HEK293 (cell line): ENCODE measurements at regions not wholly inside any gene's neighbourhood (a gene's known extent, or its start where the extent isn't known, plus 50 kb on each side); places are given as distances from the start of the nearest gene placed in this dataset.

Experiments
- CTCF ChIA-PET: fragments of 350-600 bp; formaldehyde crosslinking; extraction: SDS; loops from one replicate; lab custom pipeline; 2021; ENCODE audit warnings: antibody characterized with exemption; lab: Yijun Ruan, JAX
- POLR2A ChIA-PET: fragments of 300-600 bp; formaldehyde crosslinking; extraction: SDS; loops from one replicate; lab custom pipeline; 2020; ENCODE audit warnings: antibody characterized with exemption, inconsistent platforms; lab: Yijun Ruan, JAX
- H3K27ac ChIP-seq: fragments of 200-500 bp; sonication (Bioruptor generic); 2 replicates; pipeline ENCODE4 v1.5.1; 2014; ENCODE audit warnings: low read depth, low read length, control low read depth, inconsistent platforms; ENCODE audit errors: extremely low read depth
- H3K36me3 ChIP-seq, 2 experiments: fragments of 200-500 bp in 1 of 2; sonication (Bioruptor generic) in 1 of 2; 1 replicate in 1 of 2; 2 replicates in 1 of 2; pipeline ENCODE4 v1.5.1; 2014 to 2017; ENCODE audit warnings: inconsistent platforms in 2 of 2, low read length in 2 of 2; ENCODE audit not compliant: control insufficient read depth in 2 of 2, insufficient read depth in 1 of 2
- H3K4me1 ChIP-seq: fragments of 200-500 bp; sonication (Bioruptor generic); 2 replicates; pipeline ENCODE4 v1.5.1; 2014; ENCODE audit warnings: mild to moderate bottlenecking, low read length, inconsistent platforms; ENCODE audit not compliant: control insufficient read depth, insufficient read depth
- H3K4me3 ChIP-seq: 2 replicates; pipeline ENCODE4 v1.5.1; 2011; ENCODE audit warnings: low read depth, mild to moderate bottlenecking, control low read depth, low read length, moderate library complexity
- H3K9me3 ChIP-seq: fragments of 200-500 bp; sonication (Bioruptor generic); 2 replicates; pipeline ENCODE4 v1.5.1; 2014; ENCODE audit warnings: low read depth, low read length, inconsistent platforms; ENCODE audit not compliant: control insufficient read depth, insufficient read depth
- GLIS2 ChIP-seq: fragments of 450-650 bp; formaldehyde crosslinking; IDR thresholded peaks from 2 replicates; pipeline ENCODE4 v1.5.1; 2016; ENCODE audit warnings: missing biosample characterization, missing genetic modification characterization
- SCRT2 ChIP-seq: fragments of 450-650 bp; formaldehyde crosslinking; IDR thresholded peaks from 2 replicates; pipeline ENCODE4 v1.5.1; 2016; ENCODE audit warnings: missing biosample characterization, missing genetic modification characterization
- ZBTB17 ChIP-seq: fragments of 450-650 bp; formaldehyde crosslinking; IDR thresholded peaks from 2 replicates; pipeline ENCODE4 v1.5.1; 2016; ENCODE audit warnings: missing biosample characterization, missing genetic modification characterization
- ZNF169 ChIP-seq: fragments of 450-650 bp; formaldehyde crosslinking; IDR thresholded peaks from 2 replicates; pipeline ENCODE4 v1.5.1; 2016; ENCODE audit warnings: missing biosample characterization, missing genetic modification characterization
- ZNF302 ChIP-seq: fragments of 450-650 bp; formaldehyde crosslinking; IDR thresholded peaks from 2 replicates; pipeline ENCODE4 v1.5.1; 2016; ENCODE audit warnings: missing biosample characterization, missing genetic modification characterization, low read depth
- ZNF423 ChIP-seq: fragments of 450-650 bp; formaldehyde crosslinking; IDR thresholded peaks from 2 replicates; pipeline ENCODE4 v1.5.1; 2016; ENCODE audit warnings: missing biosample characterization, missing genetic modification characterization
- ZNF521 ChIP-seq: fragments of 450-650 bp; formaldehyde crosslinking; IDR thresholded peaks from 2 replicates; pipeline ENCODE4 v1.5.1; 2017; ENCODE audit warnings: missing biosample characterization, mild to moderate bottlenecking, missing genetic modification characterization
- ZNF791 ChIP-seq: fragments of 450-650 bp; formaldehyde crosslinking; IDR thresholded peaks from 2 replicates; pipeline ENCODE4 v1.5.1; 2016; ENCODE audit warnings: missing biosample characterization, missing genetic modification characterization
- ZNF792 ChIP-seq: fragments of 450-650 bp; formaldehyde crosslinking; IDR thresholded peaks from 2 replicates; pipeline ENCODE4 v1.5.1; 2016; ENCODE audit warnings: missing biosample characterization, missing genetic modification characterization
- ZNF830 ChIP-seq: fragments of 450-650 bp; IDR thresholded peaks from 2 replicates; pipeline ENCODE4 v1.5.0; 2018; ENCODE audit warnings: missing biosample characterization, missing genetic modification characterization, low read depth, mild to moderate bottlenecking, moderate library complexity
- TF ChIP-seq, protein P1 (sequence below): fragments of 450-650 bp; formaldehyde crosslinking; IDR thresholded peaks from 2 replicates; pipeline ENCODE4; 2016; ENCODE audit warnings: missing biosample characterization, missing genetic modification characterization

DNA sequence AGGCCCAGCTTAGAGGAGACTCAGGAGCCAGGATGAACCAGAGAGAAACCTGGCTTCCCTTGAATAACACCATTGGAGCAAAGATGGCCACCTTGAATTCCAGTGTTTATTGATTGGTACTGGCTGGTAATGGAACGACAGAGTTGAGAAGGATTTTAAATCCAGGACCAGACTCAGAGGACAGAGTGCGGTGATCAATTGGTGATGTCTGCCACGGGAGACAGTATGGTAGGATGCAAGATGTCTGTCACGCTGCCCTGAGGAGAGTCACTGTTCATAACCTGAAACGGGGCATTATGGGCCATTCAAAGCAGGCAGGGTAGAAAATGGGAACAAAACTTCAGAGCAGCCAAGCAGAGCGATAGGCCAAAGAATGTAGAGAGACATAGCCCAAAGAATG, 55.4 kb upstream of the ISX start:
- CTCF ChIA-PET = interaction anchor here (0.6 kb wide), 1 partner anchor 170 kb away, joined by 6 read pairs; no protein-coding TSS in a partner anchor
- Histone ChIP-seq H3K27ac (no peak overlapping the region), H3K36me3 (no peaks in the 10 kb centered on the region), H3K4me3 (no peak overlapping the region), H3K4me1 (no peaks in the 10 kb centered on the region), H3K9me3 (no peaks in the 10 kb centered on the region)
- POLR2A ChIA-PET = no interaction called here
- TF ChIP-seq ZNF792 (no peak), ZNF830 (tag by site-specific recombination) (no peak), ZBTB17 (peak; percentile 84)

DNA sequence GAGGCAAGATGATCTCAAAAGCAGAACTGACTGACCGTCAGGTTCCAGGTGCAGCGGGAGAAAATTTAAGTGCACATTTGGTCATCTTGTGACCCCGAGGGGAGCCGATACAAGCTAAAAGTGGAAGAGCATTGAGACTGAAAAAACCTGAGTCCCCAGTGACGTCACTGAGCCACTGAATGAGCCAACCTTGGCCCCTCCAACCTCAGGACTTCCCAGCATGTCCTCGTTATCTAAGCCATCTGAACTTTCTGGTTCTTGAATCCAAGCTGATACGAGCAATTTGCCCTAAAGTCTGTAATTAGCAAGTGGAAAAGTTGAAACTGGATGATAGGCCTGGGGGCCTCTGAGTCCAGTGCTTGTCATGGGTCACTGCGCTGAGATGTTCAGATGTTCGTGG, 51.1 kb upstream of the ISX start:
- H3K4me1 ChIP-seq = no peaks in the 10 kb centered on the region
- POLR2A ChIA-PET = no interaction called here
- no peak overlapping the region for H3K4me3 ChIP-seq
- CTCF ChIA-PET = interaction anchor here (0.5 to 0.9 kb wide), 5 partner anchors 9 to 1275 kb away, joined by 3 to 4 read pairs (median 3); no protein-coding TSS in a partner anchor
- no peak for TF ChIP-seq ZNF169
- no peak for TF ChIP-seq ZNF302 (tag by site-specific recombination)
- no peak for TF ChIP-seq SCRT2 (tag by site-specific recombination)
- TF ChIP-seq, protein P1, sequence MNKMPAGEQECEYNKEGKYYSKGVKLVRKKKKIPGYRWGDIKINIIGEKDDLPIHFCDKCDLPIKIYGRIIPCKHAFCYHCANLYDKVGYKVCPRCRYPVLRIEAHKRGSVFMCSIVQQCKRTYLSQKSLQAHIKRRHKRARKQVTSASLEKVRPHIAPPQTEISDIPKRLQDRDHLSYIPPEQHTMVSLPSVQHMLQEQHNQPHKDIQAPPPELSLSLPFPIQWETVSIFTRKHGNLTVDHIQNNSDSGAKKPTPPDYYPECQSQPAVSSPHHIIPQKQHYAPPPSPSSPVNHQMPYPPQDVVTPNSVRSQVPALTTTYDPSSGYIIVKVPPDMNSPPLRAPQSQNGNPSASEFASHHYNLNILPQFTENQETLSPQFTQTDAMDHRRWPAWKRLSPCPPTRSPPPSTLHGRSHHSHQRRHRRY (tag by site-specific recombination) = no peak
- no peak for TF ChIP-seq ZNF423 (tag by site-specific recombination)
- no peak for TF ChIP-seq ZNF521
- no peak for TF ChIP-seq GLIS2 (tag by site-specific recombination)
- TF ChIP-seq ZNF791 = no peak
- no peaks in the 10 kb centered on the region for H3K36me3 ChIP-seq
- H3K9me3 ChIP-seq = no peaks in the 10 kb centered on the region
- H3K27ac ChIP-seq = no peak overlapping the region
